CD4-positive, alpha-beta T cell treated with Interleukin-15 for 4 hours (primary cell): ENCODE measurements at regions not wholly inside any gene's neighbourhood (a gene's known extent, or its start where the extent isn't known, plus 50 kb on each side); places are given as distances from the start of the nearest gene placed in this dataset.
"Not testable (repeated sequence)": the region's sequence is repeated elsewhere in the genome, so short reads cannot be mapped to it uniquely, and the experiment has no call there.

Experiments used
- DNase-seq: peaks from one replicate; pipeline ENCODE4 v3.0.0-alpha.2; 2020; ENCODE audit warnings: low spot score

DNA sequence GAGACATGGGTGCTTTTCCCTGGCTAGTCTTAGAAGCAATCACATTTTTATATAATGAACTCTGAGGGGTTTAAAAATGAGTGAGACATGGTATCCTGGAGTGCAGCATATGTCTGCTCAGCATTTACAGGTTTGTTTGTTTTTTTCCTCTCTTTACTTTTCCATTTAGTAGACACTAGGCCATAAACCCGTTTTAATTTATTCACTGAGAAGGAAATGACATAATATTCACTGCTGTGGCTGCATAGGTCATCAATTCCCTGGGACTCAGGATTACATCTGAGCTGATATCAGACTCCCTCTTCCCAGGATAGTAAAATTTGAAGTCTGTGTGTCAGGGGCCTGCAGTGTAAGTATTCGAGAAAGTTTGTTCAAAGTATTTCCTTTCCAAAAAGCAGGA, 178.9 kb upstream of the SPRY1 start:
- DNase-seq: no peak

DNA sequence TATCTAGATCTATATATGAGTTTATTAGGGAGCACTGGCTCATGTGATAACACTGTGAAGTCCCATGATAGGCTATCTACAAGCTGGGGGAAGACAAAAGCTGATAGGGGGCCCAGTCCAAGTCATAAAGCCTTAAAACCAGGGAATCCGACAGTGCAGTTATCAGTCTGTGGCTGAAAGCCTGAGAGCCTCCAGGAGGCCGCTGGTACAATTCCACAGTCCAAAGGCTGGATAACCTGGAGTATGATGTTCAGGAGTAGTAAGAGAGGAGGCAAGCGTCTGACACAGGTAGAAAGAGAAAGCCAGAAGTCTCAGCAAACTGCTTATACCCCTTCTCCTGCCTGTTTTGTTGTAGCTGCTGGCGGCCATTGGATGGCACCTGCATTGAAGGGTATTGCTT, 177.6 kb upstream of the SPRY1 start:
- no peak for DNase-seq

DNA sequence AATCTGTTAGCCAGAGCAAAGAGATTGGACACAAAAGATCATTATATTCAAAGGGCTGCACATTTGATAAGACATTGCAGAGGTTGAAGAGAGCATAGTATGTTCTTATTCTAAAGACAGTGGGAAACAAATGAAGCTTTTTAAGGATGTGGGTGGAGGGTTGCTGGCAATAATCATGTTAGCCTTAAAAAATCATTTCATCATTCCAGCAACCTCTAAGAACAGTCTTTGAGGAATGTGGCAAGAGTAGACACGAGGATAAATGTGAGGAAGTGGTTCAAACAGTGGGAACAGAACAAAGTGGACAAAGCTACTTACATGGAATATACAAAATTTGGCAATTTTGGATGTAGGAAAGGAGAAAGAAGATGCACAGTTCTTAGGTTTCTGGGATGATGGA, 167.3 kb upstream of the SPRY1 start:
- DNase-seq: no peak

DNA sequence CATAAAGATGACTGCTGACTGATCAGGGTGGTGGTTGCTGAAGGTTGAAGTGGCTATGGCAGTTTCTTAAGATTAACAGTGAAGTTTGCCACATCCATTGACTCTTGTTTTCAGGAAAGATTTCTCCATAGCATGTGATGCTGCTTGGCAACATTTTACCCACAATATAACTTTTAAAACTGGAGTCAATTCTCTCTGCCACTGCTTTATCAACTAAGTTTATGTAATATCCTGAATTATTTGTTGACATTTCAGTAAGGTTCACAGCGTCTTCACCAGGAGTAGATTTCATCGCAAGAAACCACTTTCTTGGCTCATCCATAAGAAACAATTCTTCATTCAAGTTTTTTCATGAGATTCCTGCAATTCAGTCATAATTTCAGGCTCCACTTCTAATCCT, 166.5 kb upstream of the SPRY1 start:
- DNase-seq: no peak

DNA sequence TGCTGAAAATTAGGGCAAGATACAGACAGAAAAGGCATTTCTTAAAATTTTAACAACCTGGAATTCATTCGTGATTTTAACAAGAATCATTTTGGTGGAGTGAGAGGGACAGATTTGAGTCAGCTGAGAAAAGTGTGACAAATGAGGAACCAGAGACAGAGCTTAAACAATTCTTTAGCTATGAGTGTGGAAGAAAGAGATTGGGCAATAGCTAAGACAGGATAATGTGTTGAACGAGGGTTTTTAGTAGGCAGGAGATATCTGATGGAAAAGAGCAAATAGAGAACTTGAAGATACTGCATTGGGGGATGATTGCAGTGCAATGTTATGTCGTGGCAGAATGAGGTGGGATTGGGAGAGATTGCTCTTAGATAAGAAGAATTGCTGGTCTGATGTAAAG, 164.2 kb upstream of the SPRY1 start:
- no peak for DNase-seq

DNA sequence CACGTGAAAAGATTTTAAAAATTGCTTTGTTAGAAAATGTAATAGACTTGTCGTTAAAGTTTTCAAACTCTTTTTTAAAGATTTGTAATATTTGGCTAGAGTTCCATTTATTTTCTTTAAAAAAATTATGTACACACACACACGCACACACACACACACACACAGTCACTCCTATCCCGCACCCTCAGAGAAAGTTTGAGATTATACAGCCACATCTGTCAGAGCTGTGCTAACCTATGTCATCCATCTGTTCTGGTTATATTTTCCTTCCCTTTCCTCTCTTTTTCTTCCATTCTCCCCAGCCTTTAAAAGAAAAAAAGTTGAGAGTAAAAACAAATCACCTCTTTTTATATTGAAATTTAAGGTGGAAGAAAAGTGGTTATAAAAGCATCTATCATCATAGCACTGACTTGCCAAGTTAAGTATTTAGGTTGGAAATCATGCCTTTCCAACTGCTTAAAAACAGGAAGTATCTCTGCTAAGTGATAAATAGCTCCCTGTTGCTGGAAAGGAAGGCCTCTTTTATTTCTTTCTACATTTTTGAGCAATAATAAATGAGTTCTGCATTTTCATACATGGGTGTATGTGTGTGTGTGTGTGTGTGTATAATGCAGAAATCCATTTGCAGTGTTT, 163.3 kb upstream of the SPRY1 start:
- DNase-seq: no peak

DNA sequence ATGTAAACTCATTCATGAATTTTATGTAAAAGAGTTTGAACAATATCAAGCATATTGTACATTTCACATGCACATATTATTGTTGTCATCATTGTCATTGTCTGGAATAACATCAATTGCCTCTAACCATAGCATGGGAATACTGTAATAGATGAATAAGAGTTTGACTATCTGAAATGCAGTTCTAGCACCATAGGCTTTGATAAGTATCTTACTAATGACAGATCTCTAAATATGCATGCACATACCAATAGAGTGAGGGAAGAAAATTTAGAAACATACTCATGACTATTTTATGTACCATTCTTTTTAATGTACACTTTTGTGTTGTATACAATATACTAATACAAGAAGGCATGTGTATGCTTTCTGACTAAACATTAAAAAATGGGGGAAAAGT, 161.6 kb upstream of the SPRY1 start:
- DNase-seq: no peak

DNA sequence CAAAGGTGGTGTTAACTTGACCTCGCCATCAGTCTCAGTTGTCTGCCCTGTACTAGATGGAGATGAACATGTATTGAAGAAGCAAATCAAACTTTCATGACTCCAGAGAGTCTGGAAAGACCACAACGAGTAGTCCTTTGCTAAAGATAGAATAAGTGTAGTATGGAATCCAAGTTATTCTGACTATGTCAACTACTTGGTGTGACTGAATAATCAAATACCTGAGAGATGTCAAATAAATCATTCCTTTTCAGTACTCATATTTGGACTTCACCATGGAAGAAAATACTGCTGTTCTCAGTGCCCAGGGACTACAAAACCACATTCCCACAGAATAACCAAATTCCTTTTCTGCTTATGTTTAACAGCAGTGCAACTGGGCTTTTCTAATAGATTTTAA, 161.2 kb upstream of the SPRY1 start:
- DNase-seq: no peak

DNA sequence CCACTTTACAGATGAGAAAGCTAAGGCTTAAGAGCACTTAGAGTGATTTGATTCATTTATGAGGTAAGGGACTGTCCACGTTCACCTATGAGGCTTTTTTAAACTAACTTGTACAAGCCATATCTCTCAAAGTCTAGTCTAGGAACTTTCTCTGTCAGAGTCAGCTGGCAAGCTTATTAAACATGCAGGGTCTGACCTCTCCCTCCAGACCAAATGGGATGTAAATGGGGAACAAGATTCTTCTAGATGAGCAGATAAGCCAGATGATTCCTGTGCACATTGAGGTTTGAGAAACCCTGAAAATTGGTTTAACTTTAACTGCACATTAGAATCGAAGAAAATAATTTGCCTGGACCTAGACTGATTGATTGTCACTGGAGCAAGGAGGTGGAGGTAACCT, 160.0 kb upstream of the SPRY1 start:
- no peak for DNase-seq

DNA sequence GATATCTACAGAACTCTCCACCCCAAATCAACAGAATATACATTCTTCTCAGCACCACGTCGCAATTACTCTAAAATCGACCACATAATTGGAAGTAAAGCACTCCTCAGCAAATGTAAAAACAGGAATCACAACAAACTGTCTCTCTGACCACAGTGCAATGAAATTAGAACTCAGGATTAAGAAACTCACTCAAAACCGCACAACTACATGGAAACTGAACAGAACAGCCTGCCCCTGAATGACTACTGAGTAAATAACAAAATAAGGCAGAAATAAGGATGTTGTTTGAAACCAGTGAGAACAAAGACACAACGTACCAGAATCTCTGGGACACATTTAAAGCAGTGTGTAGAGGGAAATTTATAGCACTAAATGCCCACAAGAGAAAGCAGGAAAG, 156.3 kb upstream of the SPRY1 start:
- not testable (repeated sequence) for DNase-seq

DNA sequence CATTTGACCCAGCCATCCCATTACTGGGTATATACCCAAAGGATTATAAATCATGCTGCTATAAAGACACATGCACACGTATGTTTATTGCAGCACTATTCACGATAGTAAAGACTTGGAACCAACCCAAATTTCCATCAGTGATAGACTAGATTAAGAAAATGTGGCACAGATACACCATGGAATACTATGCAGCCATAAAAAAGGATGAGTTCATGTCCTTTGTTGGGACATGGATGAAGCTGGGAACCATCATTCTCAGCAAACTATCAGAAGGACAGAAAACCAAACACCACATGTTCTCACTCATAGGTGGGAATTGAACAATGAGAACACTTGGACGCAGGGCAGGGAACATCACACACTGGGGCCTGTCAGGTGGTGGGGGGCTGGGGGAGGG, 153.4 kb upstream of the SPRY1 start:
- not testable (repeated sequence) for DNase-seq

DNA sequence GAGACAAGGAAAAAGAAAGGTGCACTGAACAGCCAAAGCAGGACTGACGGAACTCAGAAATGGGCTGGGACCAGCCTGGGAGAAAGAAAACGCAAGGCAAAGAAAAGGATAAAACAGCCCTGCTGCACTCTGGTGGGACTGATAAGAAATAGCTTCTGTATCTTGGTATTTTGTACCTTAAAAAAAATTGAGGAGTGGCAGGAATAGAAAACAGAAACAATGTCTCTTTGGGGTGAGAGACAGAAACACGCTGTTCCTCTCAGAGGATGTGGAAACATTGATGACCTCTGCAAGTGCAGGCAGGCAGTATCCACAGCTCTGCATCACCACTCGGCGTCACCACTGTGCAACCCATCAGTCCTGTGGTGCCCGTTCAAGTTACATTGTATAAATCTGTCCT, 152.5 kb upstream of the SPRY1 start:
- DNase-seq: no peak

DNA sequence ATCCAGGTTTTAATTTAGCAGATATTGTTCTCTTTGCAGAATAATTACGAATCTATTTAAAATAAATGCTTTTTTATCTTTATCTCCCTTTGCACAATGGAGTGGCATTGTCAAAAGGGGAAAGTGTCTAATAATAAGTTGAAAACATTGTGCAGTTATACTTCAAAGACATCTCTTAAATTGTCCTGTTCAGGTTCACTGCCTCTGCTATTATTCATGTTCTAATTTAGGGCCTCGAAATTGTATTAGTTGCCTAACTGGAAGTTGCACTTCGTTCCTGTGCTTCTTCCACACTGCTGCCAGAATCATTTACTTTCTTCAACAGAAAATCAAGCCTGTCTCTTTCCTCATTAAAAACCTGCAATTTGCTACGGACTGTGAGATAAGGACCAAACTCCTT, 150.5 kb upstream of the SPRY1 start:
- no peak for DNase-seq

DNA sequence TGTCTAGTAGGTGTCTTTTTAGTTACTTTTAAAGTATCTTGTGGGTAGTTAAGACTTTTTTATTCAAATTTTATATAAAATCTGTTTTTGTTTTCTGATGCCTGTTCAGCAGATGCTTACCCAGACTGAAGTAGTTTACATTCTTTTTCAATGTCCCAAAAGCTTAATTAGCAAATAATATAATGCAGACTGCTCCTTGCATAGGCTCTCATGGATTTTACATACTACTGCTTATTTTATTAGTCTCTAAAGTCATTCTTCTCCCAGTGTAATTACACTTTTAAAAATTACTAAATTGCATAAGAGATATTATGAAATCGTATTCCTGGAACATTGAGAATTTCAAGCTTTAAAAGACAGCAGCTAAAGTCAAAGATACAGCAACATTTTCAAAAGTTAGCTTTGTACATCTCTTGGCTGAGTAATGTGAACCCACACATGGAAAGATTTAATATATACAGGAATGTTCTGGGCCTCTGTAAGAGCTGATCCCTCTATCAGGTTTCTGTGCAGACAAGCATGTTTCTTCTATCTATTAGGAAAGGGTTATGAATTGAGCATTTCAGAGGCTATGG, 148.4 kb upstream of the SPRY1 start:
- DNase-seq: no peak

DNA sequence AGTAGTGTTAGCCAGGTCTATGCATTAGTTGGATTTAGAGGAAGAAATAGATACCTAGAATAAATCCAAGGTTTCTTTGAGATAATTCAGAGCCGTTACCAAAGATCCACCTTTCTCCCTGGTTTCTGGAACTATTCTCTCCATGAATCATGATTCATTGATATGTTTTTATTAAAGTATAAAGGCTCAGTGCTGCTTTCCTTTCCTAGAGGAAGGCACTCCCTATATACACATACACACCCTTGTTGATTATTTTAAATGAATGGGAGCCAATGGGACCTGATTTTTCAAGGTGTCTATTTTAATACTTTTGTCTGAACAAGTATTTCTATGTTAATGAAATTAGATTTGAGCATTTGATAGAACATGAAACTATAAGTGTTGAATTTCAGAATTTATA, 146.8 kb upstream of the SPRY1 start:
- DNase-seq: no peak

DNA sequence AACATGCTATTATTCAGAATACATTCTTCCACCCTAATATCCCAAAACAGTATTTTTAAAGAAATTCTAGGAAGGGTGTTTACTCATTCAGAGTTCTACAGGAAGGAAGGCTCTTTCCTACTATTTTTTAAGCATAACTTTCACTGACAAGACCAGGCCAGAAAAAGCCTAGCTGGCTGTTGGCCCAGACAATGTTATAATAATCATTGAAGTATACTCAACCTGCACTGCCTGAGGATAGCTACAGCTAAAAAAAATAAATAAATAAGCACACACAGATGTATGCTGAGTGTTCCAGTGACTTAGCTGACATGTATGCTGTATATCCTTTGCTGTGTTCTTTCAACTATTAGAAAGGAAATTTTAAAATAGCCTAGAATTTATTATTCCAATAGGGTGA, 145.8 kb upstream of the SPRY1 start:
- DNase-seq: no peak

DNA sequence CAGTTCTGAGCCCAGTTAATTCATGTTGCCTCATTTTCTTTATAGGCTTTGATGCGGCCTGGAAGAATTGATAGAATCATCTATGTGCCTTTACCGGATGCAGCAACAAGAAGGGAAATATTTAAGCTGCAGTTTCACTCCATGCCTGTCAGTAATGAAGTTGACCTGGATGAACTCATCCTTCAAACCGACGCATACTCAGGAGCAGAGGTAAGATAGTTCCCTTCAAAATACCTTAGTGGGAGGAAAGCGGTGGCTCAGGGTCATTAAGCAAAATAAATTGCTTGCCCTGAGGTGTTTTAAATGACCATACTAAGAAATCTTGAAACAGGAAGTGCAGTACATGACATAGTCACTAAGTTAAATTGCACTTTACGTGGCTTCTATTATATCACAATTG, 140.6 kb upstream of the SPRY1 start:
- DNase-seq: no peak

DNA sequence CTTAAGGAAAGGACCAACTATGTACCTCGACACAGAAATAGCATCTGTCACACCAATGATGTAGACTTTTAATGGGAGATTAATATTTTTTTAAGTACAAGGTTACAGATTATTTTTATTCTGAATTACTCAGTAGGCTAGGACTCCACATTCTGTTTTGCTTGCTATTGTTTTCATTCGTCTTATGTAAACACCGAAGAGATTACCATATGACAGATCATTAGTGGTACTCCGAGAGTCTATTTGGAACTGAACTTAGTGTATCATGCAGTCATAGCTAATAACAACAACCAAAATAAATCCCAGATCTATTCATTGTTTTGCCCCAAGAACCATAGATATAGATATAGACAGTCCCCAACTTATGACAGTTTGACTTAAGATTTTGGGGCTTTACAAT, 139.7 kb upstream of the SPRY1 start:
- DNase-seq: no peak

DNA sequence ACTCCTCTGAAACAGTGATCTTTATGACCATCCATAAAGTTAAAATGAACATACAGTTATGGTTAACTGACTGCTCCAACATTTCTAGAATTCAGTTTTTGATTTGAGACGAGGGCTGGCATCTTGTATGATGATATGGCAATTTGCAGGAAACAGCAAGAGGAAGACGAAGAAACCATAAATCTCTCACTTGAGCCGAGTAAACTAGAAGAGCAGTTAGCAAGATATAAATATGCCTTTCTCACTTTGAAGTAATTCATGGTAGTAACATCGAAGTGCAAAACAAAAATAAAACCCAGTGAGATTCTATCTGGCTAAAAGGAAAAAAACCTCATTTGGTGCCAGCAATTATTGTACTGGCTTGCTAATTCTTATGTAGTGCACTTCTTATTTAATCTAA, 139.0 kb upstream of the SPRY1 start:
- DNase-seq: no peak

DNA sequence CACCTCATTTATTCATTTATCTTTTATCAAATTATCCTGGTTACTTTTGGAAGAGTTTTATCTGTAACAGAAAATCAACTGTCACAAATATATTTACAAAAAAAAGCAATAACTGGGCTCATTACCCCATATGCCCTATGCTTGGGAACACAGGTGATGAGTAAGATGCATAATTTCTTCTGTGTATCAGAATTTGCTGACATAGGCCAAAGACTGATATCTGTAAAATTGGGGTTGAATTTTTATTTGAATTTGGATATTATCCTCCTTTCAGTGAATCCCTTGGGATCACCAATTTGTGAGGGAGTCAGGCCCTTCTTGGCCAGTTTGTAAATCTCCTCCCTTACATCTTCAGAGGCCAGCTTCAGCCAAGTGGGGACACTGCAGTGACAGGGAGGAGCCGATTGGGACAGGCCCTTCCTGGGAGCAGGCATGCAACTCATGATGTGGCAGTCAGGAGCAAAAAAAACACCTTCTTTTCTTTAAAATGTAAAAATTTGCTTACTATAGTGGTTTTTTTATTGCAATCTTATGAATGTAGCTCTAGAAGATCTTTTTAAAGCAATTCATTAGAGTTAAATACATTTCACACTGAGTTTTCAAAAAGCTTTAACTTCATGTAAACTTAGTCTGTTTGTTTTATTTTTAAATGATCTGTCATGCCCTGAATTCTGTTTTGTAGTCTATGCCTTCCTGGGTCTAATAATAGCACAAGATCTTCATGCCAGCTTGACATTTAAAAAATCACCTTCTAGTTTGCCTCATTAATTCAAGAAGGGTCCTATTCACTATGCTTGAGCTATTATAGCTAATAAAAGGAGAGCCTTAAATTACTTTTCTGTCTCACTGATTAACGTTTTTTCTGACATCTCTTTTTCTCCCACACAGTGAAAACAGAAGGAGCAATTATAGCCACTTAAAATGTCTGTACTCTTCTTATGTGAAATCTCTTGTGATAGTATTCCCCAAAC, 136.6 kb upstream of the SPRY1 start:
- no peak for DNase-seq

DNA sequence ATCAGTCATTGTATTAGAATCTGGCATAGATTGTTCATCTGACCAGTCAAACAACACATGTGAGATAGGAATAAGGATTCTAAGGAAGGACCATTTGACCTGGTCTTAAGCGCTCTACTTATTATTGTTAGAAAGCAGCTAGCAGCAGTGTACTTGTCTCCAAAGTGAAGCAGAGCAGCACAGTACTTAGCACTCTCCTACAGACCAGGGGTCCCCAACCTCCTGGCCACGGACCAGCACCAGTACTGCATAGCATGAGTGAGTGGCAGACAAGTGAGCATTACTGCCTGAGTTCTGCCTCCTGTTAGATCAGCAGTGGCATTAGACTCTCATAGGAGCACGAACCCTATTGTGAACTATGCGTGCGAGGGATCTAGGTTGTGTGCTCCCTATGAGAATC, 135.9 kb upstream of the SPRY1 start:
- no peak for DNase-seq

DNA sequence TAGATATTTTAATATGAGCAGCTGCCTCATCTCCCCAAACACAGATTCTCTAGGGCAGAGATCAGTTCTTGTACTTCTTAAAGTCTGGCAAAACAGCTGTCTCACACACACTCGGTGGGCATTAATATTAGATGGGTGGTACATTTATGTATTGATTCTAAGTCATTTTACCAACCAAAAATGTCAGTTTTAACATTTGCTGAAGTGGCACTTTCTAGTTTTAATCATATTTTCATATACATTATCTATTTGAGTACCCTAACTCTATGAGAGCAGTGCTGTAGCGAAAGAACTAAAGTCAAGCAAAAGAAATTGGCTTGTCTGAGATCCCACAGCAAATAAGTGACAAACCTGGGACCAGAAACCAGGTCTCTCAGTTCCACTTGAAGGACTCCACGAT, 134.5 kb upstream of the SPRY1 start:
- no peak for DNase-seq

DNA sequence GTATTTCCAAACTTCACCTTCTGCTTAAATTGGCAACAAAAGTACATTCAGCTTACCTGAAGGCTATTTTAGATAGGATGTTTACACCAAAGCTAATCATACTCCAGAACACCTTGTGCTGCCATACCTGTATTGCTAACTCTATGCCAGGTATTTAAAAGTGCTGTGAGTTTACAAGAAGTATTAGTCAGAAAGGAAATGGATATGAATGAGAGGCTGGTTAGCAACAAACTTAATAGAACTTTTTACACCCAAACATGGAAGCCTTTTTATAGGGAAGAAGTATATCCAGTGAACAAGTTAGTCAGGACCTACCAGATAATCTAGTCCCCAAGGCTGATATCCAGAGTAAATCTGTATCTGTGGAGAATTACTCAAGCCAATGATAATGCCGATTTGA, 131.2 kb upstream of the SPRY1 start:
- no peak for DNase-seq
